ENCODE measurements at regions not wholly inside any gene's neighbourhood (a gene's known extent, or its start where the extent isn't known, plus 50 kb on each side); places are given as distances from the start of the nearest gene placed in this dataset.

GRCh38 chr3:146854523-146854922 is 249.4 kb upstream of the PLSCR5 start:
- H3K27me3 ChIP-seq = no peaks in the 10 kb centered on the region
- intact Hi-C loops (cut with DNase I) = no loop called here

GRCh38 chr3:146851665-146852064 is 246.5 kb upstream of the PLSCR5 start:
- no peaks in the 10 kb centered on the region for H3K36me3 ChIP-seq
- H3K4me1 ChIP-seq = no peaks in the 10 kb centered on the region
- 81 to 84% methylated on average over 2 of the region's 2 CpGs for WGBS, 2 donors
- no peak for DNase-seq
- intact Hi-C loops (cut with DNase I) = no loop called here
- H3K27me3 ChIP-seq = no peaks in the 10 kb centered on the region
- no peak overlapping the region for H3K27ac ChIP-seq
- TF ChIP-seq POLR2A (IDR thresholded peaks at IDR 0.05) = no peak
- no peak for TF ChIP-seq CTCF (IDR thresholded peaks at IDR 0.05)
- no peaks in the 10 kb centered on the region for H3K9me3 ChIP-seq
- no peak overlapping the region for H3K4me3 ChIP-seq (replicated peaks in 1 of 3)

More at GRCh38 chr3:146854523-146854922, 249.4 kb upstream of the PLSCR5 start:
- Histone ChIP-seq H3K4me3 (replicated peaks in 1 of 3) (no peak overlapping the region), H3K9me3 (no peaks in the 10 kb centered on the region), H3K27ac (no peak overlapping the region), H3K36me3 (no peaks in the 10 kb centered on the region), H3K4me1 (no peaks in the 10 kb centered on the region)
- TF ChIP-seq POLR2A (IDR thresholded peaks at IDR 0.05) (no peak), CTCF (IDR thresholded peaks at IDR 0.05) (no peak)
- 84 to 85% methylated on average over 4 of the region's 4 CpGs for WGBS, 2 donors
- no peak for DNase-seq

GRCh38 chr3:146845361-146845760 is 240.2 kb upstream of the PLSCR5 start:
- 77 to 84% methylated on average over 3 of the region's 3 CpGs for WGBS, 2 donors
- H3K27ac ChIP-seq = no peak overlapping the region
- no peaks in the 10 kb centered on the region for H3K4me1 ChIP-seq
- TF ChIP-seq CTCF (IDR thresholded peaks at IDR 0.05) (no peak), POLR2A (IDR thresholded peaks at IDR 0.05) (no peak)
- DNase-seq = no peak
- no peaks in the 10 kb centered on the region for H3K36me3 ChIP-seq
- H3K4me3 ChIP-seq (replicated peaks in 1 of 3) = no peak overlapping the region
- H3K9me3 ChIP-seq = no peaks in the 10 kb centered on the region
- H3K27me3 ChIP-seq = no peaks in the 10 kb centered on the region
- intact Hi-C loops (cut with DNase I) = no loop called here

GRCh38 chr3:146843476-146843875 is 238.3 kb upstream of the PLSCR5 start:
- Histone ChIP-seq H3K27me3 (no peaks in the 10 kb centered on the region), H3K27ac (no peak overlapping the region), H3K9me3 (no peaks in the 10 kb centered on the region), H3K36me3 (no peaks in the 10 kb centered on the region), H3K4me3 (replicated peaks in 1 of 3) (no peak overlapping the region), H3K4me1 (no peaks in the 10 kb centered on the region)
- DNase-seq = no peak
- intact Hi-C loops (cut with DNase I) = no loop called here
- TF ChIP-seq POLR2A (IDR thresholded peaks at IDR 0.05) (no peak), CTCF (IDR thresholded peaks at IDR 0.05) (no peak)
- 75 to 100% methylated on average over 1 of the region's 1 CpG for WGBS, 2 donors

GRCh38 chr3:146839727-146840375 is 234.7 kb upstream of the PLSCR5 start:
- Histone ChIP-seq H3K27me3 (no peaks in the 10 kb centered on the region), H3K27ac (no peak overlapping the region), H3K9me3 (no peaks in the 10 kb centered on the region), H3K36me3 (no peaks in the 10 kb centered on the region), H3K4me3 (replicated peaks in 1 of 3) (no peak overlapping the region), H3K4me1 (no peaks in the 10 kb centered on the region)
- 72 to 77% methylated on average over 3 of the region's 3 CpGs for WGBS, 2 donors
- no peak for DNase-seq
- TF ChIP-seq CTCF (IDR thresholded peaks at IDR 0.05) (no peak), POLR2A (IDR thresholded peaks at IDR 0.05) (no peak)
- intact Hi-C loops (cut with DNase I) = no loop called here

All from thyroid gland (tissue), 4 donors.